Cardiac muscle cell (in vitro differentiated cells and primary cell): ENCODE measurements at regions not wholly inside any gene's neighbourhood (a gene's known extent, or its start where the extent isn't known, plus 50 kb on each side); places are given as distances from the start of the nearest gene placed in this dataset.

Experiments used
- DNase-seq, 2 donors: peaks; one replicate each; pipeline versions ENCODE4 v3.0.0 to v3.0.0-alpha.2; 2010 to 2017; ENCODE audit warnings: low read depth in 1 of 2, low spot score in 1 of 2
- H3K27ac ChIP-seq: fragments of 200-600 bp; sonication (generic); 2 replicates; pipeline ENCODE4 v1.5.1; 2016
- H3K27me3 ChIP-seq: fragments of 200-600 bp; sonication (generic); 2 replicates; pipeline ENCODE4 v1.6.0; 2016; ENCODE audit warnings: control low read depth
- H3K36me3 ChIP-seq: fragments of 200-600 bp; sonication (generic); 2 replicates; pipeline ENCODE4 v1.5.1; 2016; ENCODE audit warnings: control low read depth
- H3K4me1 ChIP-seq: fragments of 200-600 bp; sonication (generic); 2 replicates; pipeline ENCODE4 v1.8.1; 2017; ENCODE audit warnings: low read depth, mild to moderate bottlenecking, mixed run types
- H3K4me3 ChIP-seq: fragments of 200-600 bp; sonication (generic); 2 replicates; pipeline ENCODE4 v1.5.1; 2016; ENCODE audit warnings: mild to moderate bottlenecking
- H3K9me3 ChIP-seq: fragments of 200-600 bp; sonication (generic); 2 replicates; pipeline ENCODE4 v1.5.1; 2017; ENCODE audit warnings: low read depth, mild to moderate bottlenecking, control low read depth
- CTCF ChIP-seq: IDR thresholded peaks from 2 replicates; pipeline ENCODE4 v1.5.1; 2012; ENCODE audit warnings: low read depth, mild to moderate bottlenecking, low read length

- Histone ChIP-seq H3K27me3 (no peaks in the 10 kb centered on the region), H3K9me3 (no peaks in the 10 kb centered on the region), H3K27ac (no peak overlapping the region), H3K4me3 (no peak overlapping the region), H3K36me3 (no peaks in the 10 kb centered on the region), H3K4me1 (no peaks in the 10 kb centered on the region)
- DNase-seq = peak in 1 of 2 donors; percentile 75
- TF ChIP-seq CTCF = no peak
These were observed 1631.5 kb upstream of the LRRTM3 start for GRCh38 chr10:65294329-65294728.

- no peaks in the 10 kb centered on the region for H3K9me3 ChIP-seq
- no peak overlapping the region for H3K27ac ChIP-seq
- no peak for DNase-seq
- H3K4me3 ChIP-seq = no peak overlapping the region
- TF ChIP-seq CTCF = no peak
- H3K4me1 ChIP-seq = no peaks in the 10 kb centered on the region
- H3K36me3 ChIP-seq = no peaks in the 10 kb centered on the region
- no peaks in the 10 kb centered on the region for H3K27me3 ChIP-seq
These were observed 1624.7 kb upstream of the LRRTM3 start for GRCh38 chr10:65301181-65301580.

GRCh38 chr10:65306201-65306600 is 1619.6 kb upstream of the LRRTM3 start:
- no peaks in the 10 kb centered on the region for H3K36me3 ChIP-seq
- no peaks in the 10 kb centered on the region for H3K4me1 ChIP-seq
- no peaks in the 10 kb centered on the region for H3K27me3 ChIP-seq
- TF ChIP-seq CTCF = no peak
- H3K9me3 ChIP-seq = no peaks in the 10 kb centered on the region
- H3K4me3 ChIP-seq = no peak overlapping the region
- no peak overlapping the region for H3K27ac ChIP-seq
- DNase-seq = peak in 1 of 2 donors; percentile 7

GRCh38 chr10:65312876-65313275 is 1613.0 kb upstream of the LRRTM3 start:
- TF ChIP-seq CTCF = no peak
- H3K27ac ChIP-seq = no peak overlapping the region
- no peaks in the 10 kb centered on the region for H3K9me3 ChIP-seq
- no peak for DNase-seq
- H3K36me3 ChIP-seq = no peaks in the 10 kb centered on the region
- no peaks in the 10 kb centered on the region for H3K4me1 ChIP-seq
- no peaks in the 10 kb centered on the region for H3K27me3 ChIP-seq
- H3K4me3 ChIP-seq = no peak overlapping the region

GRCh38 chr10:65313406-65313805 is 1612.4 kb upstream of the LRRTM3 start:
- Histone ChIP-seq H3K27ac (no peak overlapping the region), H3K4me3 (no peak overlapping the region), H3K36me3 (no peaks in the 10 kb centered on the region), H3K9me3 (no peaks in the 10 kb centered on the region), H3K4me1 (no peaks in the 10 kb centered on the region), H3K27me3 (no peaks in the 10 kb centered on the region)
- TF ChIP-seq CTCF = no peak
- DNase-seq = peak in 1 of 2 donors; percentile 65

- Histone ChIP-seq H3K27ac (no peak overlapping the region), H3K27me3 (no peaks in the 10 kb centered on the region), H3K4me1 (peaks cover 6% of the 10 kb centered on the region), H3K9me3 (no peaks in the 10 kb centered on the region), H3K36me3 (no peaks in the 10 kb centered on the region), H3K4me3 (no peak overlapping the region)
- DNase-seq = no peak
- no peak for TF ChIP-seq CTCF
These were observed 1611.6 kb upstream of the LRRTM3 start for GRCh38 chr10:65314253-65314652.
